ENCODE measurements at regions not wholly inside any gene's neighbourhood (a gene's known extent, or its start where the extent isn't known, plus 50 kb on each side); places are given as distances from the start of the nearest gene placed in this dataset.
A peak's percentile ranks its signal among the peaks of the same experiment; 100 is the strongest.

DNA sequence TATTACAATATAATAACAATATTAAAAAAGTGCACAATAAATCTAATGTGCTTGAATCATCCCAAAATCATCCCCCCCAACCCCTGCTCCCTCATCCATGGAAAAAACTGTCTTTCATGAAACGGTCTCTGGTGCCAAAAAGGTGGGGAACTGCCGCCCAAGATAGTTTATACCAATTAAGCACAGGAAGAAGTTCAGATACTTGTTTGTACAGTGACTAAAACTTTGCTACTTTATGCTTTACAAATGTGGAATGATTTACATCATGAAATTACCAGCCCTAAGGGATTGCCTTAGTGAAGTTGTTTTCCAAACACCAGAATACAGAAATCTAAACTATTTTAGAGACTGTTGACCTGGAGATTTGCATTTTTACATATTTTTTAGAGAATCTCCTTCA is 175.6 kb downstream of the TRIM27 start:
- Histone ChIP-seq H3K9me3 (ENCODE audit: low read length) (no peaks in the 10 kb centered on the region), H3F3A (ENCODE audit: low read length, unreplicated experiment) (no peaks in the 10 kb centered on the region), H3K9ac (ENCODE audit: low read length) (no peak overlapping the region), H2AFZ (ENCODE audit: low read length) (no peak overlapping the region), H3K9me2 (replicated peaks; ENCODE audit: low read length) (no peaks in the 10 kb centered on the region), H3K27ac (ENCODE audit: low read length) (no peak overlapping the region), H3K36me3 (ENCODE audit: low read depth, low read length) (no peaks in the 10 kb centered on the region), H3K27me3 (ENCODE audit: low read length) (no peaks in the 10 kb centered on the region), H4K20me1 (ENCODE audit: low read length) (no peaks in the 10 kb centered on the region), H3K4me1 (ENCODE audit: insufficient read depth, low read length) (peaks cover 5% of the 10 kb centered on the region; the same call in 1 of the 2 replicates), H3K4me2 (ENCODE audit: low read length) (peak overlapping the region; percentile 45; the same call in 1 of the 2 replicates), H3K4me3 (ENCODE audit: low read length) (0 out of 2 replicates have a peak overlapping the region, but pooled peaks have one; percentile 17), H3K79me2 (ENCODE audit: low read length) (no peaks in the 10 kb centered on the region)
- no TSS peak for BruUV-seq (replicated peaks)
- TF ChIP-seq, protein P1, sequence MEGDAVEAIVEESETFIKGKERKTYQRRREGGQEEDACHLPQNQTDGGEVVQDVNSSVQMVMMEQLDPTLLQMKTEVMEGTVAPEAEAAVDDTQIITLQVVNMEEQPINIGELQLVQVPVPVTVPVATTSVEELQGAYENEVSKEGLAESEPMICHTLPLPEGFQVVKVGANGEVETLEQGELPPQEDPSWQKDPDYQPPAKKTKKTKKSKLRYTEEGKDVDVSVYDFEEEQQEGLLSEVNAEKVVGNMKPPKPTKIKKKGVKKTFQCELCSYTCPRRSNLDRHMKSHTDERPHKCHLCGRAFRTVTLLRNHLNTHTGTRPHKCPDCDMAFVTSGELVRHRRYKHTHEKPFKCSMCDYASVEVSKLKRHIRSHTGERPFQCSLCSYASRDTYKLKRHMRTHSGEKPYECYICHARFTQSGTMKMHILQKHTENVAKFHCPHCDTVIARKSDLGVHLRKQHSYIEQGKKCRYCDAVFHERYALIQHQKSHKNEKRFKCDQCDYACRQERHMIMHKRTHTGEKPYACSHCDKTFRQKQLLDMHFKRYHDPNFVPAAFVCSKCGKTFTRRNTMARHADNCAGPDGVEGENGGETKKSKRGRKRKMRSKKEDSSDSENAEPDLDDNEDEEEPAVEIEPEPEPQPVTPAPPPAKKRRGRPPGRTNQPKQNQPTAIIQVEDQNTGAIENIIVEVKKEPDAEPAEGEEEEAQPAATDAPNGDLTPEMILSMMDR (conservative IDR thresholded peaks at IDR 0.05; ENCODE audit: low read depth, low read length): no peak
- no peak for TF ChIP-seq EZH2 (IDR thresholded peaks at IDR 0.05; ENCODE audit: low read length, unreplicated experiment)
- TF ChIP-seq EZH2phosphoT487 (IDR thresholded peaks at IDR 0.05; ENCODE audit: borderline replicate concordance, low read length): no peak
- ChIA-PET CTCF (no interaction called here), POLR2A (ENCODE audit: unreplicated experiment) (no interaction called here)
- ATAC-seq: peak; percentile 75
- DNase-seq: peak; percentile 40
- intact Hi-C loops (cut with micrococcal nuclease): loop anchor here (2.0 kb wide), 1 partner anchor 61 kb away; no protein-coding TSS in a partner anchor

DNA sequence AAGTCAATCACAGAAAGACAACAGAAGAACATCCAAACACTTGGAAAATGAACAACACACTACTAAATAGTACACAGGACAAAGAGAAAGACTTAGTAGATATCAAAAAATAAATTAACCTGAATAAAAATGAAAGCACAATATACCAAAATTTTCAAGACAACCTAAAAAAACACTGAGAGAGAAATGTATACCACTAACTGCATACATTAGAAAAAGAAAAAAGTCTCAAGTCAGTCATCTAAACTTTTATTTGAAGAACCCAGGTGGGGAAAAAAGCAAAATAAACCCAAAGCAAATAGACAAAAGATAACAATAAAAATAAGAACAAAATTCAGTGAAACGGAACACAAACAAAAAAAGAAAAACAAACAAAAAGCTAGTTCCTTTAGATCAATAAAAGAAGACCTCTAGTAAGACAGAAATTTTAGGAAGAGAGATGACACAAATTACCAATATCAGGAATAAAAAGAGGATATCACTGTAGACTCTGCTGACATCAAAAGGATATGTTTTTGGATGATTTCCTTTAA is 172.8 kb downstream of the TRIM27 start:
- no peak for ATAC-seq
- H3K4me1 ChIP-seq (ENCODE audit: insufficient read depth, low read length): peaks cover 5% of the 10 kb centered on the region; the same call in 1 of the 2 replicates
- CTCF ChIA-PET: no interaction called here
- no peak for TF ChIP-seq EZH2phosphoT487 (IDR thresholded peaks at IDR 0.05; ENCODE audit: borderline replicate concordance, low read length)
- TF ChIP-seq, protein P1 (conservative IDR thresholded peaks at IDR 0.05; ENCODE audit: low read depth, low read length): no peak
- TF ChIP-seq EZH2 (IDR thresholded peaks at IDR 0.05; ENCODE audit: low read length, unreplicated experiment): no peak
- H3K4me3 ChIP-seq (ENCODE audit: low read length): peak overlapping the region; percentile 49
- H3K9me2 ChIP-seq (replicated peaks; ENCODE audit: low read length): no peaks in the 10 kb centered on the region
- no peaks in the 10 kb centered on the region for H3K27me3 ChIP-seq (ENCODE audit: low read length)
- intact Hi-C loops (cut with micrococcal nuclease): no loop called here
- no peak for DNase-seq
- no peaks in the 10 kb centered on the region for H3F3A ChIP-seq (ENCODE audit: low read length, unreplicated experiment)
- no TSS peak for BruUV-seq (replicated peaks)
- POLR2A ChIA-PET (ENCODE audit: unreplicated experiment): no interaction called here
- no peaks in the 10 kb centered on the region for H4K20me1 ChIP-seq (ENCODE audit: low read length)
- no peak overlapping the region for H3K27ac ChIP-seq (ENCODE audit: low read length)
- H3K36me3 ChIP-seq (ENCODE audit: low read depth, low read length): no peaks in the 10 kb centered on the region
- H2AFZ ChIP-seq (ENCODE audit: low read length): peak overlapping the region; percentile 71
- H3K9ac ChIP-seq (ENCODE audit: low read length): no peak overlapping the region
- H3K4me2 ChIP-seq (ENCODE audit: low read length): peak overlapping the region; percentile 58
- no peaks in the 10 kb centered on the region for H3K9me3 ChIP-seq (ENCODE audit: low read length)
- H3K79me2 ChIP-seq (ENCODE audit: low read length): no peaks in the 10 kb centered on the region

GRCh38 chr6:28751514-28751913 is 172.3 kb downstream of the TRIM27 start:
- Histone ChIP-seq H4K20me1 (ENCODE audit: low read length) (no peaks in the 10 kb centered on the region), H3K27me3 (ENCODE audit: low read length) (no peaks in the 10 kb centered on the region), H3K9ac (ENCODE audit: low read length) (no peak overlapping the region), H3K36me3 (ENCODE audit: low read depth, low read length) (no peaks in the 10 kb centered on the region), H2AFZ (ENCODE audit: low read length) (peak overlapping the region; percentile 71), H3K79me2 (ENCODE audit: low read length) (no peaks in the 10 kb centered on the region), H3K4me1 (ENCODE audit: insufficient read depth, low read length) (peaks cover 5% of the 10 kb centered on the region; the same call in 1 of the 2 replicates), H3K9me2 (replicated peaks; ENCODE audit: low read length) (no peaks in the 10 kb centered on the region), H3K27ac (ENCODE audit: low read length) (no peak overlapping the region), H3F3A (ENCODE audit: low read length, unreplicated experiment) (no peaks in the 10 kb centered on the region), H3K4me2 (ENCODE audit: low read length) (peak overlapping the region; percentile 58), H3K4me3 (ENCODE audit: low read length) (peak overlapping the region; percentile 49), H3K9me3 (ENCODE audit: low read length) (no peaks in the 10 kb centered on the region)
- DNase-seq: no peak
- intact Hi-C loops (cut with micrococcal nuclease): no loop called here
- TF ChIP-seq EZH2 (IDR thresholded peaks at IDR 0.05; ENCODE audit: low read length, unreplicated experiment) (no peak), EZH2phosphoT487 (IDR thresholded peaks at IDR 0.05; ENCODE audit: borderline replicate concordance, low read length) (no peak)
- TF ChIP-seq, protein P1 (conservative IDR thresholded peaks at IDR 0.05; ENCODE audit: low read depth, low read length): no peak
- no TSS peak for BruUV-seq (replicated peaks)
- ChIA-PET POLR2A (ENCODE audit: unreplicated experiment) (no interaction called here), CTCF (no interaction called here)
- ATAC-seq: no peak

Measured in PC-3 (cell line).